HEK293 (cell line): ENCODE measurements at regions not wholly inside any gene's neighbourhood (a gene's known extent, or its start where the extent isn't known, plus 50 kb on each side); places are given as distances from the start of the nearest gene placed in this dataset.
"Not testable (repeated sequence)": the region's sequence is repeated elsewhere in the genome, so short reads cannot be mapped to it uniquely, and the experiment has no call there.

Experiments used
- PRDM2 ChIP-seq: fragments of 450-650 bp; formaldehyde crosslinking; IDR thresholded peaks from 2 replicates; pipeline ENCODE4 v1.5.1; 2016; ENCODE audit warnings: missing biosample characterization, missing genetic modification characterization, borderline replicate concordance
- REST ChIP-seq: fragments of 450-650 bp; formaldehyde crosslinking; IDR thresholded peaks from 2 replicates; pipeline ENCODE4 v1.5.1; 2016; ENCODE audit warnings: missing biosample characterization, missing genetic modification characterization
- TF ChIP-seq, protein P1 (sequence below): fragments of 450-650 bp; formaldehyde crosslinking; IDR thresholded peaks from 2 replicates; pipeline ENCODE4 v1.5.1; 2016; ENCODE audit warnings: missing biosample characterization, missing genetic modification characterization
- TF ChIP-seq, protein P2 (sequence below): sonication (generic); formaldehyde crosslinking; IDR thresholded peaks from 2 replicates; pipeline ENCODE4 v1.8.1; 2022; ENCODE audit warnings: mild to moderate bottlenecking, moderate library complexity, missing genetic modification reagents

- not testable (repeated sequence) for TF ChIP-seq PRDM2, REST (tag by site-specific recombination)
- TF ChIP-seq, protein P1, sequence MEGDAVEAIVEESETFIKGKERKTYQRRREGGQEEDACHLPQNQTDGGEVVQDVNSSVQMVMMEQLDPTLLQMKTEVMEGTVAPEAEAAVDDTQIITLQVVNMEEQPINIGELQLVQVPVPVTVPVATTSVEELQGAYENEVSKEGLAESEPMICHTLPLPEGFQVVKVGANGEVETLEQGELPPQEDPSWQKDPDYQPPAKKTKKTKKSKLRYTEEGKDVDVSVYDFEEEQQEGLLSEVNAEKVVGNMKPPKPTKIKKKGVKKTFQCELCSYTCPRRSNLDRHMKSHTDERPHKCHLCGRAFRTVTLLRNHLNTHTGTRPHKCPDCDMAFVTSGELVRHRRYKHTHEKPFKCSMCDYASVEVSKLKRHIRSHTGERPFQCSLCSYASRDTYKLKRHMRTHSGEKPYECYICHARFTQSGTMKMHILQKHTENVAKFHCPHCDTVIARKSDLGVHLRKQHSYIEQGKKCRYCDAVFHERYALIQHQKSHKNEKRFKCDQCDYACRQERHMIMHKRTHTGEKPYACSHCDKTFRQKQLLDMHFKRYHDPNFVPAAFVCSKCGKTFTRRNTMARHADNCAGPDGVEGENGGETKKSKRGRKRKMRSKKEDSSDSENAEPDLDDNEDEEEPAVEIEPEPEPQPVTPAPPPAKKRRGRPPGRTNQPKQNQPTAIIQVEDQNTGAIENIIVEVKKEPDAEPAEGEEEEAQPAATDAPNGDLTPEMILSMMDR (tag by site-specific recombination): not testable (repeated sequence)
- TF ChIP-seq, protein P2, sequence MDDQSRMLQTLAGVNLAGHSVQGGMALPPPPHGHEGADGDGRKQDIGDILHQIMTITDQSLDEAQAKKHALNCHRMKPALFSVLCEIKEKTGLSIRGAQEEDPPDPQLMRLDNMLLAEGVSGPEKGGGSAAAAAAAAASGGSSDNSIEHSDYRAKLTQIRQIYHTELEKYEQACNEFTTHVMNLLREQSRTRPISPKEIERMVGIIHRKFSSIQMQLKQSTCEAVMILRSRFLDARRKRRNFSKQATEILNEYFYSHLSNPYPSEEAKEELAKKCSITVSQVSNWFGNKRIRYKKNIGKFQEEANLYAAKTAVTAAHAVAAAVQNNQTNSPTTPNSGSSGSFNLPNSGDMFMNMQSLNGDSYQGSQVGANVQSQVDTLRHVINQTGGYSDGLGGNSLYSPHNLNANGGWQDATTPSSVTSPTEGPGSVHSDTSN (CRISPR knock-in tag): not testable (repeated sequence)
Measured at GRCh38 chrX:95973456-95974095, 711.1 kb upstream of the DIAPH2 start.
